HUES6 (cell line): ENCODE measurements at regions not wholly inside any gene's neighbourhood (a gene's known extent, or its start where the extent isn't known, plus 50 kb on each side); places are given as distances from the start of the nearest gene placed in this dataset.
"Not testable (repeated sequence)": the region's sequence is repeated elsewhere in the genome, so short reads cannot be mapped to it uniquely, and the experiment has no call there.

Experiments used
- H3K27ac ChIP-seq: 2 replicates; pipeline ENCODE4 v1.7.0; 2013; ENCODE audit warnings: low read depth, mild to moderate bottlenecking, low read length, inconsistent platforms
- H3K27me3 ChIP-seq: 2 replicates; pipeline ENCODE4 v1.6.1; 2013; ENCODE audit warnings: low read length; ENCODE audit not compliant: control insufficient read depth, insufficient read depth
- H3K36me3 ChIP-seq: 2 replicates; pipeline ENCODE4 v1.6.1; 2013; ENCODE audit warnings: low read length; ENCODE audit not compliant: control insufficient read depth, insufficient read depth
- H3K4me1 ChIP-seq: 2 replicates; pipeline ENCODE4 v1.6.1; 2013; ENCODE audit warnings: low read length; ENCODE audit not compliant: control insufficient read depth, insufficient read depth
- H3K4me3 ChIP-seq: 2 replicates; pipeline ENCODE4 v1.5.1; 2013; ENCODE audit warnings: low read depth, low read length
- H3K9ac ChIP-seq: one replicate; pipeline ENCODE4 v1.6.1; 2013; ENCODE audit warnings: mild to moderate bottlenecking, low read length
- H3K9me3 ChIP-seq: 2 replicates; pipeline ENCODE4 v1.6.1; 2013; ENCODE audit warnings: low read depth, low read length; ENCODE audit not compliant: control insufficient read depth, insufficient read depth

GRCh38 chr1:74857676-74858075 lies 124.7 kb downstream of the TYW3 start:
- H3K4me3 ChIP-seq = no peak overlapping the region
- H3K9ac ChIP-seq = no peak overlapping the region
- peaks cover 7% of the 10 kb centered on the region; the same call in 1 of the 2 replicates for H3K9me3 ChIP-seq
- H3K36me3 ChIP-seq = no peaks in the 10 kb centered on the region
- H3K27ac ChIP-seq = no peak overlapping the region
- H3K27me3 ChIP-seq = no peaks in the 10 kb centered on the region
- peaks cover 18% of the 10 kb centered on the region for H3K4me1 ChIP-seq

DNA sequence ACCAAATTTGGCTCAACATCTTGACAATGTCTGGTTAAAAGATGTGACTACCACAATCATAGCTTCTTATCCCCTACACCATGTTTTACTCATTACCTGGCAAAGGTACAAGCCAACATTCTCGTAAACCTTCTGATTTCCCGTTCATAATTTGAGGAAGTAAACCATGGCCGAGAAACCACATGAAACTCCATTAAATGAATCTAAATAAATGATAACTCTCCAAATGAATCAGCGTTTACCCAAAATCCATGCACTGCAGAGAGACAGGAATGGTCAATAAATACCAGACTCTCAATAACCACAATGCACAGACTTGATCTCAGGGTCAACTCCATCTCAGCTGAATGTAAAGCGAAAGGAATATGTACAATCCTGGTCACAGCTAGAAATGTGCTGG lies 125.2 kb downstream of the TYW3 start:
- Histone ChIP-seq H3K27me3 (no peaks in the 10 kb centered on the region), H3K9ac (no peak overlapping the region), H3K27ac (no peak overlapping the region), H3K4me1 (peaks cover 18% of the 10 kb centered on the region), H3K36me3 (no peaks in the 10 kb centered on the region), H3K4me3 (no peak overlapping the region), H3K9me3 (peaks cover 9% of the 10 kb centered on the region; the same call in 1 of the 2 replicates)

GRCh38 chr1:74861867-74862266 lies 128.9 kb downstream of the TYW3 start:
- Histone ChIP-seq H3K4me3 (no peak overlapping the region), H3K9me3 (peaks cover 17% of the 10 kb centered on the region; the same call in 1 of the 2 replicates), H3K9ac (no peak overlapping the region), H3K27ac (no peak overlapping the region), H3K36me3 (no peaks in the 10 kb centered on the region), H3K4me1 (peaks cover 6% of the 10 kb centered on the region; the same call in 1 of the 2 replicates), H3K27me3 (no peaks in the 10 kb centered on the region)

GRCh38 chr1:74869702-74870101 lies 136.8 kb downstream of the TYW3 start:
- Histone ChIP-seq H3K27me3 (no peaks in the 10 kb centered on the region), H3K36me3 (no peaks in the 10 kb centered on the region), H3K9me3 (peaks cover 19% of the 10 kb centered on the region), H3K27ac (no peak overlapping the region), H3K4me1 (no peaks in the 10 kb centered on the region; the same call in 1 of the 2 replicates), H3K9ac (no peak overlapping the region), H3K4me3 (no peak overlapping the region)

- not testable (repeated sequence) for H3K27ac ChIP-seq, H3K27me3 ChIP-seq, H3K4me3 ChIP-seq, H3K36me3 ChIP-seq, H3K4me1 ChIP-seq, H3K9me3 ChIP-seq, H3K9ac ChIP-seq
Observed at GRCh38 chr1:74877366-74877765, 144.4 kb downstream of the TYW3 start.

GRCh38 chr1:74895411-74895810 lies 162.5 kb downstream of the TYW3 start:
- 0 out of 2 replicates have a peak, but pooled peaks cover 2% of the 10 kb centered on the region for H3K9me3 ChIP-seq
- H3K4me3 ChIP-seq = no peak overlapping the region
- H3K27me3 ChIP-seq = no peaks in the 10 kb centered on the region
- H3K4me1 ChIP-seq = no peaks in the 10 kb centered on the region
- no peak overlapping the region for H3K9ac ChIP-seq
- H3K27ac ChIP-seq = no peak overlapping the region
- H3K36me3 ChIP-seq = no peaks in the 10 kb centered on the region

GRCh38 chr1:74908131-74908530 lies 175.2 kb downstream of the TYW3 start:
- H3K9ac ChIP-seq = no peak overlapping the region
- H3K27ac ChIP-seq = no peak overlapping the region
- H3K27me3 ChIP-seq = no peaks in the 10 kb centered on the region
- no peaks in the 10 kb centered on the region for H3K9me3 ChIP-seq
- H3K4me3 ChIP-seq = no peak overlapping the region
- H3K36me3 ChIP-seq = no peaks in the 10 kb centered on the region
- no peaks in the 10 kb centered on the region for H3K4me1 ChIP-seq

GRCh38 chr1:74908797-74909196 lies 175.8 kb downstream of the TYW3 start:
- Histone ChIP-seq H3K36me3 (no peaks in the 10 kb centered on the region), H3K27ac (no peak overlapping the region), H3K9ac (no peak overlapping the region), H3K27me3 (no peaks in the 10 kb centered on the region), H3K4me1 (no peaks in the 10 kb centered on the region), H3K9me3 (peaks cover 5% of the 10 kb centered on the region), H3K4me3 (no peak overlapping the region)

DNA sequence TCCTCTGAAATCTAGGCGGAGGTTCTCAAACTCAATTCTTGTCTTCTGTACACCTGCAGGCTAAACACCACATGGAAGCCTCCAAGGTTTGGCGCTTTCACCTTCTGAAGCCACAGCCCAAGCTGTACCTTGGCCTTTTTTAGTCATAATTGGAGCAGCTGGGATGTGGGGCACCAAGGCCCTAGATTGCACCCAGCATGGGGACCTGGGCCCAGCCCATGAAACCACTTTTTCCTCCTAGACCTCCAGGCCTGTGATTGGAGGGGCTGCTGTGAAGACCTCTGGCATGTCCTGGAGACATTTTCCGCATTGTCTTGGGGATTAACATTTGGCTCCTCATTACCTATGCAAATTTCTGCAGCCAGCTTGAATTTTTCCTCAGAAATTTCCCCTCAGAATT lies 181.0 kb downstream of the TYW3 start:
- Histone ChIP-seq H3K27ac (no peak overlapping the region), H3K9me3 (peaks cover 18% of the 10 kb centered on the region), H3K27me3 (no peaks in the 10 kb centered on the region), H3K4me3 (no peak overlapping the region), H3K9ac (no peak overlapping the region), H3K4me1 (no peaks in the 10 kb centered on the region), H3K36me3 (no peaks in the 10 kb centered on the region)

- Histone ChIP-seq H3K9me3 (no peaks in the 10 kb centered on the region), H3K9ac (no peak overlapping the region), H3K4me3 (no peak overlapping the region), H3K27ac (no peak overlapping the region), H3K36me3 (no peaks in the 10 kb centered on the region), H3K27me3 (no peaks in the 10 kb centered on the region), H3K4me1 (no peaks in the 10 kb centered on the region)
Observed at GRCh38 chr1:74933500-74933899, 200.5 kb downstream of the TYW3 start.

GRCh38 chr1:74935446-74935845 lies 198.7 kb upstream of the LHX8 start:
- Histone ChIP-seq H3K9me3 (no peaks in the 10 kb centered on the region), H3K27ac (no peak overlapping the region), H3K4me3 (no peak overlapping the region), H3K36me3 (no peaks in the 10 kb centered on the region), H3K9ac (no peak overlapping the region), H3K4me1 (no peaks in the 10 kb centered on the region), H3K27me3 (no peaks in the 10 kb centered on the region)

GRCh38 chr1:74937176-74937575 lies 197.0 kb upstream of the LHX8 start:
- Histone ChIP-seq H3K9me3 (no peaks in the 10 kb centered on the region), H3K9ac (no peak overlapping the region), H3K4me3 (no peak overlapping the region), H3K4me1 (no peaks in the 10 kb centered on the region), H3K27me3 (no peaks in the 10 kb centered on the region), H3K36me3 (no peaks in the 10 kb centered on the region), H3K27ac (no peak overlapping the region)
